ENCODE measurements at regions not wholly inside any gene's neighbourhood (a gene's known extent, or its start where the extent isn't known, plus 50 kb on each side); places are given as distances from the start of the nearest gene placed in this dataset.
"Not testable (repeated sequence)": the region's sequence is repeated elsewhere in the genome, so short reads cannot be mapped to it uniquely, and the experiment has no call there.

DNA sequence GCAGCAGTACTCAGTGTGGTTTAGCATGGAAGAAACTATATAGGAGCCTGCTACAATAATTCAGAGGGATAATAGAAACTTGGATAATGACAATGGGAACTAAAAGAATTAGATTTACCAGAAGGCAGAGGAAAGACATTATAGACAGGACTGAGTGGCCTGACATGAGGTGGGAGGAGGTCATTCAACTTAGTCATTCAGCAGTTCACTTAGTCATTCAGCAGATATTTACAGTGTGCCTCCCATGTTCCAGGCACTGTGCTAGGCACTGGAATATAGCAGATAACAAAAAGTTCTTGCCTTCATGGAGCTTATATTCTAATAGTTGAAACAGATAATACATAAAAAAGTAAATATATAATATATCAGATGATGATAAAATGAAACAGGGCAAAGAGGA, 110.9 kb upstream of the IKBKE start:
- DNase-seq (ENCODE audit: low read depth, low spot score), result not testable (repeated sequence)

DNA sequence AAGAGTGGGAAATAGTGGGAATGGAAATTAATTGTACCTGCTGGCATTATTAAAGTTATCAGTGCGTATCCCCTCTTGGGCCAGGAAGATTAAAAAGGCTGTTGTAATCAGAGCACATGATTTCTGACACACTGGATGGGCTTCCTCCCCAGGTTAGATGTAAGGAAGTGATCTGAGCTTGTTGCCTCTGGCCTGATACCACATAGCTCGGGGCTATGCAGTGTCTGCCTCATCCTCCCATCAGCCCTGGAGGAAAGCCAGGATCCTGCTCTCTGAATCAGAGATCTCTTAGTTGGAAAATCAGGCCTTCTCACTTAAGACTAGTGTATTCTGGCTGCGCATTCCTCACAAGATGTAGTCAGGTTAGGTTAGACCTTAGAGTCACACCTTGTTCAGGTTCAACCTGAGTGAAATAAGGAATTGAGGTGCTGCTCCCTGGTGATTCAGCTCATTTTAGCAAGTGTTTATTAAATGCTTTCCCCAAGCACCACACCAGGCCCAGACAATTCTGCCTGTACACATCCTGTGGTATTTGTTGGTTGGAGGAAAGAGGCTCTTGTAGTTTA, 108.2 kb upstream of the IKBKE start:
- not testable (repeated sequence) for DNase-seq (ENCODE audit: low read depth, low spot score)

DNA sequence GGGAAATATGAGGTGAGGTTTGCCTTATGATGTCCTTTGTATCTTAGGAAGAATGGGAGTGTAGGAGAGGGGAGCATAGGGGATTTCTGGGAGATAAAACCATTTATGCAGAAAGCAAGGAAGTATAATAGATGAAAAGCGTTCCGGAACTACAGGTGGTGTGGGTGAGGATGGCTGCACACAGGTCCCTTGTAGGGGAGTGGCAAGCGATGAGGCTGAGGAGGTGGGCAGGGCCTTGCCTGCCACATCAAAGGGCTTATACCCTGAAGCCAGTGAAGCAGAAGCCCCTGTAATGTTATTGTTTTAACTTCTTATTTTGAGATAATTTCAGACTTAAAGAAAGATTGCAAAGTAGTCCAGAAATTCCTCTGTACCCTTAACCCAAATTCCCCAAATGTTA, 107.3 kb upstream of the IKBKE start:
- DNase-seq (ENCODE audit: low read depth, low spot score), result not testable (repeated sequence)

DNA sequence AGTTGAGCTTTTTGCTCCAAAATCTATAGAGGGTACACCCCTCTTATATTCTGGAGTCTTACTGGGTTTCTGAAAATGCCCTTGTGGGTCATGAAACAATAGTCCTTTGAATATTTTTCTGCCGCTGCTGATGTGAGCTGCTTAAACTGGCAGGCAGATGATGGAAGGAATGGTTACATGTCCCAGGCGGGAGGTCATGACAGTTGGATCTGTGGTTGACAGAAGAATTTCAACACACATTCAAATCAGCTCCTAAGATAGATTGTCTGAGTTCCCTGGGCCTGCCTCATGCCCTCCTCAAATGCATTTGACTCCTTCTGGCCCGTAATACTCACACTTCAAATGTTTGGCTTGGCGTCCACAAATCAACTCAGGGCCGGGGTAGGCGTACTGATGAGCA, 105.0 kb upstream of the IKBKE start:
- DNase-seq (ENCODE audit: low read depth, low spot score), result not testable (repeated sequence)

DNA sequence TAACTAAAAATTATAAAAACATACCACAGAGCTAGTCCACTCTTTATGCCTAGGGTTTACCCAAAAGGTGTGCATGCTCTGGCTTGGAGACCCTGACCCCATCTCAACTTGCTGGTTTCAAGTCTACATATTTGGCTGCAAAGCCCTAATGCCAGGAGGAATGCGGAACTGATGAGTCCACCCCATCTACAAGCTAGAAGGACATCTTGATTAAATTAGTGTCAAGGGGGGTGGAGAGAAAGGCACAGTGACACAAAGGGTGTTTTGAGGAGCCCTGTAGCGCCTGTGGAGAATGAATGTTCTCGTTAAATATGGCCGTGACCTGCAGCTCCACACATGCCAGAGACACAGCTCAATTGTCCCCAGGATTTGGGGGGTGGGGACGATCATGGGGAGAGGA, 104.1 kb upstream of the IKBKE start:
- DNase-seq (ENCODE audit: low read depth, low spot score), result not testable (repeated sequence)

DNA sequence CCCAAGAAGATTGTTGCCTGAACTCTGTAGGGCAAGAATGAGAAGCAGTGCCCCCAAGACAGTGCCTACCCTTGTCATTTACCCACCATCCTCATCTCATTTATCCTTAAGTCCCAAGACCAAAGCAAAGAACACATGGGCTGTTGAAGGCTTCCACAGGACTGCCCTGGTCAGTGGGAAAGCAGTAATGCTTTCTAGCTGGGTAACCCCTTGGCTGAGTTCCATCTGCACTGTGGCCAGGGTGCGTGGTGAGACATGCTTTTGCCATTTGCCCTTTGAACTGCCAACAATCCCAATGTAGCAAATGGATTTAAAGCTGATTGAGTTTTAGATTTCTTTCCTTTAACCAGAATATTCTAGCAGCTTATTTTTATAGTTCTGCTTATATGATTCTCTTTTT, 103.5 kb upstream of the IKBKE start:
- DNase-seq (ENCODE audit: low read depth, low spot score), result not testable (repeated sequence)

DNA sequence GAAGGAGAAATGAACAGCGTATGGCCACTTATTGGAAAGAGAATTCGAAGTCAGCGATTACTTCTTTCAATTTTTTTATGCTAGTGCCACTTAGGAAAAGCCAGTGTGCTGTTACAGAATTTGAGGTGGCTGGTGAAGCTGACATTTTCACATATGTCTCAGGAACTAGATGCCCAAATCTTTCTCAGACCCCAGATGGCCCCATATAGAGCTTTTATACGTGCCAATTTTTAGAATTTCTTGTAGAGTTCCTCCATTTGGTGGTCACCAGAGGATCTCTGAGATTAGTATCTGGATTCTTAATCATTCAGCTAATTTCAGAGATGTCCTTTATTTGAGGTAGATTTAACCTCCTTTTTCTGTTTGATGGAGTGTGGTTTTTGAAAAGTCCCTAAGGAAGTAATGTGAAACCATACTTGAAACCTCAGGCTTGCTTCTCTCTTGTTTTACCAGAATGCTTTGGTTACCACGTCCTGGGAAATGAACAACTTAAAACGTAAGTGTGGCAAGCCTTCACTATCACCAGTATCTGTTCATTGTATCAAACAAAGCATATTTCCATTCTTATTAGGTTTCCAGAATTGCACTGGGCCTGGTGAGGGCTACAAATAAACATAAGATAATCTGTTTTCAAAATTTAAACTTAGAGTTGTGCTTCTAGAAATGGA, 102.2 kb upstream of the IKBKE start:
- not testable (repeated sequence) for DNase-seq (ENCODE audit: low read depth, low spot score)

DNA sequence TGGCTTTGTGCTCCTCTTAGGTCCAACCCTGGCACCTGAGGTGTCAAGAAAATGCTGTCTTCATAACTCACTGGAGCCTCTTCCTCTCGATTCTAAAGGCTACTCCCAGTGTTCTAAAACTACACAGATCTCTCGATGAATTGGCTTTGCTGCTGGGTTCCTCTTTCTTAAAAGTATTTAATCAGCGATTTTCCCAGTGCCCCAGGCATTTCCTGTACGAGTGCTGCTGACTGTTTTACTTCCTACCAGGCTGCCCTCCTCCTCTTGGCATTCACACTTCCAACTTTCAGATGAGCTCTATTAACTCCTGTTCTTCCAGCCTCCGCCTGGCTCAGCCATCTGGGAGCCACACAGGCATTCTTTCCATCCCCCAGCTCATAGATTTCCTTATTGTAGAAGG, 95.6 kb upstream of the IKBKE start:
- not testable (repeated sequence) for DNase-seq (ENCODE audit: low read depth, low spot score)

DNA sequence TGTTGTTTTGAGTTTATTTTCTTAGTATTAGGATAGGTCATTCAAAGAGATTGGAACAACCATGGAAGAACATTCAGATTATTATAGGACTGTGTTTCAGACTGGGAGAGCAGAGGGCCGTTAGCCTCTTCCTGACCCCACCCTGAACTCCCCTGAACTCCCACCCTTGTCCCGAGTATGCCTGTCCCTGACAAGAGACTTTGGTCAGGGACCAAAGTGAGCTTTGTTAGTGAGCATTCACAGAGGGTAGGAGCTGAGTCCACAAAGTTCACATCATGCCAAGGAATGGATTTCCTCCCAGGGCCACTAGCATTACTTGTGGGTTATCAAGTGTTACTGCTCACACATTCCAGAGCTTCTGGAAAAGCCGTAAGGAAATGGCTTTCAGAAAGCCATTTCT, 94.7 kb upstream of the IKBKE start:
- not testable (repeated sequence) for DNase-seq (ENCODE audit: low read depth, low spot score)

DNA sequence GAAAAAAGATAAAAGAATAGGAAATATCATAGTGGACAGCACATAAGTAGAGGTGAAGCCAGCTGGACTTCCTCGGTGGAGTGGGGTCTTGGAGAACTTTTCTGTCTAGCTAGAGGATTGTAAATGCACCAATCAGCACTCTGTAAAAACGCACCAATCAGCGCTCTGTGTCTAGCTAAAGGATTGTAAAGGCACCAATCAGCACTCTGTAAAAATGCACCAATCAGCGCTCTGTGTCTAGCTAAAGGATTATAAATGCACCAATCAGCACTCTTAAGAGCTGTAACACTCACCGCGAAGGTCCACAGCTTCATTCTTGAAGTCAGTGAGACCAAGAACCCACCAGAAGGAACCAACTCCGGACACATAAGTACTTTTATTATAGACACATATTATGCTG, 91.8 kb upstream of the IKBKE start:
- not testable (repeated sequence) for DNase-seq (ENCODE audit: low read depth, low spot score)

DNA sequence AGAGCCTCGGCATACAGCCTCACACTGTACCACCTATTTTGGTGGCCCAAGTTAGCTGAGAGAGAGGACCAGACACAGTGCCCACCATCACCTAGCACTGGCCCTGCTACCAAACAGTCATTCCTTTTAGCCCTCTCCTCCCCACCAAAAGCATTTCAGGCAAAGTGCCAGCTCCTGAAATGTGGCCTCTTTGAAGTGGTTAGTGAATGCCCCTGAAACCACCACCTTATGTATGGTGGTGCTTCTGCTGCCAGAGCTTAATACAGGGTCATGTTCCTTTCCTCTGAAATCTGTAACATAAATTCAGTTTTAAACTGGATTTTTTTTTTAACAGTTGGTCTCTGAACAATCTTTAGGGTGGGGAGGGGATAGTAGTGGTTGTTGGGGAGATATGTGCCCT, 91.0 kb upstream of the IKBKE start:
- DNase-seq (ENCODE audit: low read depth, low spot score), result not testable (repeated sequence)

DNA sequence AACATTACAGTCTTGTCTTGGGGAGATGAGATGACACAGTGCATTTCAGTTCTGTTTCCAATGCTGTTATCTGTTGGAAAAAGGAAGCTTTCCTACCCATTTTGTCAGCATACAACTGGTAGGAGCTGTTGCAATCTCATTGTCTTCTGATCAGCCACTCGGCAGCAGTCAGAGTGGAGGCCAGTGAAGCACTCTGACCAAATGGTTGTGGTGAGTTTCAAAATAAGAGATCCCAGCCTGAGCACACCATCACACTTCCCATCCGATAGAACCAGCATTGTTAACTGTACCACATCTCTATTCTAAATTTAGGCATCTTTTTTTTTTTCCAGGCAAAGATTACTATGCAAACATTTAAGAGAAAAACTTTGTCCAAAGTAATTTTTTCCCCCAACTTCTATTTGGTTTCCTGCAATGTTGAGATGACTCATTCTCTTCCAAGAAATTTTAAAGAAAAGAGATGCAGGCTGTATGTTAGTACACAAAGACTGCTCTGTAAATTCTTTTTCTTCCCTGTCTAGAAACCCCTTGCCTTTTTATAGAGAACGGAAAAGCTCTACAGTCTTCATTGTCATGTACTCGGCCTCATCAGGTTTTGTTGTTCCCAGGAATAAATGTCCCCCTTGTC, 90.0 kb upstream of the IKBKE start:
- DNase-seq (ENCODE audit: low read depth, low spot score), result not testable (repeated sequence)

DNA sequence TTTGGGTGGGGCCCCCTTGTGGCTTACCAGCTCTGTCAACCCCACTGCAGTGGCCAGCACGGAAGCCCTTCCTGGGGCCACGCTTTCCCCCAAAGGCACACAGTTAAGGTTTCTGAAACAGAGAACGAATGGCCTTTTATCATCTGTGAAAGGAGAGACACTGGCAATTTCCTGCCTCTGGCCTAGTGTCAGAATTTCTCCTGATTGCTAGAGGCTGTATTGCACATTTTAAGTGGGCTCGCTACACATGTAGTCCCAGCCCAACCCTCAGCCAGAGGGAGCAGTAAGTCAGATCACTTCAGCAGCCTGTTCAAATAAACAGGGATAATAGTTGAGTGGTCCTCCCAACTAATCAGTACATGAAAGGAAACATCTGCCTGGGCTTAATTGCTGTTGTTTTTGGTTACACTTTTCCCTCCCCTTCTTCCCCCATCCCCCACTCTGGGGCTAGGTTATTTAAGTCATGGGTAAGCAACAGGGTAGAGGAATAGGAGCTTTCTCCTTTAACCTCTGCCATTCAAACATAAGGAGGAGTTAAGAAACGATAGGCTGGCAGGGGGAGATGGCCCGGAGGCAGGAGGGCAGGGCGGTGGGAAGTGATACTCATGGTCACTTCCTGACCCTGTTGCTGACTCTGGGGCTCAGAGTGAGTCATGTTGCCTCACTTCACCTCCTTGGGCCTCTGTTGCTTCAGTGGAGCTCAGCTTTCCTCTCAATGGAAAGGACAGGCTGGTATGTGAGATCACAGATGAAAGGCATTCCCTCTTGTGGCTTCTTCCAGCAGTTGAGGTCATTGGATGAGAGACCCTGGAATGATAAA, 89.3 kb upstream of the IKBKE start:
- DNase-seq (ENCODE audit: low read depth, low spot score), result not testable (repeated sequence)

DNA sequence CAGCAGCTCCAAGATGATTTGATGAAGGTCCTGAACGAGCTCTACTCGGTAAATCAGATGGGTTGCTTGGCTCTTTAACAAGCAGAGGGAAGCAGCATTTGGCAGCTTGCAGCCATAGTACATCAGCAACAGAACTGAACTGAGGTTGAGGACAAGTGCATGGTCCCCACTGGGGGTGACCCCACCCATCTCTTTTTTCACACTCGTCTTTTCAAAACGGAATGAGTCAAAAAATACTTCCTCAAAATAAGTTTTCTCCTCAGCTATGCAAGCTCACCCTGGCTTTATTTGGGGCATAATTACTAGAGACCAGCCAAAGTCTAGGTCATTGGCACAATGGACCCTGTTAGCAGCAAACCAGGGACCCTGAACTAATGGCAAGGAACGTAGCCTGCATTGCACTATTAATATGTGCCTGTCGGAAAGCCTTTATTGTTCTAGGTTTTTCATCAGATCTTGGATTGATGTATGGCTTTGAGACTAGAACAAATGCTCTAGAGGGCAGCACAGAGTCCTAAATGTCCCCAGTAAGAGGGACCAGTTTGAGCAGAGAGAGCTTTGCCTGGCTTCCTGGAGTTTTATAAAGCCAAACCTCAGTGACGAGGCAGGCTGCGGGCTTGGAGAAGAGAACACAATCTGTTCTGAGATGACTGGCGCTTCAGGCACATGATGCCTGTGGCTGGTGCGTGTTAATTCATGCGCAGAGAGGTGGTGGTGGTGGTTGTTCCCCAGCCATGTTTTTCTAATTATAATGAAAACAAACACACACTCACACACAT, 86.1 kb upstream of the IKBKE start:
- DNase-seq (ENCODE audit: low read depth, low spot score), result not testable (repeated sequence)

DNA sequence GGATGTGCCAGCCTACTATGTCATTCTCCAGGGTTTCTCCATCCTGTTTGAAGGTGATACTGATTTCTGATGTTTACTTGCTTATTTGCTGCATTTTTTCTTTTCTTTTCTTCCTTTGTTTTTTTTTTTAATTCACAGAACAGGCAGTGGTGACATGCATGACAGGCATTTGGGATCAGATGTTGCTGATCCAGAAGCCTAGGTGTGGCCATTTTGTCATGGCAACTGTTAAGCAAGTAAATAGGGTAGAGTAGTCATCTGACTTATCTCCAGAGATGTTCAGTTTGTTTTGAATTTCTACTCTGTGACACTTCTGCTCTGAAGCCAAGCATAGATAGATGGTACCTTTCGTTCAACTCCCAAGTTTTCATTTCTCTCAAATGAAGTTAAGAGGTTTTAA, 85.4 kb upstream of the IKBKE start:
- DNase-seq (ENCODE audit: low read depth, low spot score), result not testable (repeated sequence)

DNA sequence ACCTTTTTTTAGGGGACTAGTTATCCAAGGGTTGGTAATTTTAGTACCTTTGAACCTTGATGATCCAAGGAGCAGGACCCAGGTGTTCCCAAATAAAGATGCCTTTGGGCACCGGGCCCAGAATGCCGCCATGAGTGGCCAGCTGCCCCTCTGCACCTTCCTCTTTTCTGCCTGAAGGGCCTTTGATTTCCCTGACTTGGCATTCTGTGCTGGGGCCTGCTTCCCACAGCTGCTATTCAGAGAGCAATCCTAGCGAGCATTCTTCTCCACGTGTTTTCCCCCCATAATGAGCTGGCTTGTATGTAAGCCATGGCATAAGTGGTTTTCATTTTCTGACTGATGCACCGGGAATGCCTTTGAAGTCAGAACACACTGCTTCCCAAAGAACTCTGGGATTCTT, 82.6 kb upstream of the IKBKE start:
- DNase-seq (ENCODE audit: low read depth, low spot score), result not testable (repeated sequence)

DNA sequence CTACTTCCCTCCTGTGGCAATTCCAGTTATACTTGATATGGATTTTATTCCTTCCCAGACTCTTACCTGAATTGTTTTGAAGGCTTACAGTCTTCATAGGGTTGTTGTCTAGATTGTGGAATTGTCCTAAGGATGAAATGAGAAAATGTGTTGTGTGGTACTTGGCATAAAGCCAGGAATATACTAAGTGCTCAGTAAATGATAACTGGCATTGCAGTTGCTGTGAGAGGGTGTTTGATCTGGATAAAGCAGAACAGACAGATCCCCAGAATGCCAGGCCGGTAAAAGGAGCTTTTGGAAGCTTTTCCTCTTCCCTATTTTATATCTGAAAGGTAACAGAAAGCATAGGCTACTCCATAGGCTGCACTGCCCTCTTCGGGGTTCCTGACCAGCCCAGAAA, 78.4 kb upstream of the IKBKE start:
- DNase-seq (ENCODE audit: low read depth, low spot score), result not testable (repeated sequence)

DNA sequence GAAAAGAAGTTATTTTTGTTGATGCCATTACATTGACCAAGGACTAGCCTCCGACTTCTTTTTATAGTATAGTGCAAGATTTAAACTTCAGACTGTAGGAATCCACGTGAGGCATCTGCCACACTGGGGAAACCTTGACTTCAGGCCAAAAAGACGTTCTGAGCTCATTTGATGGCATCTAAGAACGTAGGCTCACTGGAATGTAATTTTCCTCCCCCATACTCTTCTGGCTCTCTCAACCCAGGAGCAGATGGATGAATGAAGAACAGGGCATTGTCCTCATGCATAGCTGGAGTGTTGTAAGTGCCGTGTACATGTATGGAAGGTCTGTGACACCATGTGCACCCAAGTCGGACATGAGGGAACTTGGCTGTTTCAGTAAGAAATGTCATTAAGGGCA, 72.8 kb upstream of the IKBKE start:
- not testable (repeated sequence) for DNase-seq (ENCODE audit: low read depth, low spot score)

DNA sequence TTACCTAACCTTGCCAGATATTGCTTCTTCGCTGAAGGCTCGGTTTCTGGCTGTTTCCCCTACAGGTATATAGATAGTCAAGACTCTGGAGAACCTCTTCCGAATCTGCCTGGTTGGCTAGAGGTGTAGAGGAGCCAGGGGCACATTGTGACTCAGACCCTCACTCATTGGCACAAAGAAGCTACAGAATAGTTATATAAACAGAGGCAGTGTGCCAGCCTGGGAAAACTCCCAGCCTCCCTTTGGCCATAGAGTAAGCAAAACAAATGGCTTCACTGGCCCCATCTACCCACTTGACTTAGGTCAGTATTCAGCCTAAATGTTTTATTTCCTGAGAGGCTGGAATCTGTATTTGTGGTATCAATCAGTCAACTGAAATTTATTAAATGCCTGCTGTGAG, 72.0 kb upstream of the IKBKE start:
- DNase-seq (ENCODE audit: low read depth, low spot score), result not testable (repeated sequence)

DNA sequence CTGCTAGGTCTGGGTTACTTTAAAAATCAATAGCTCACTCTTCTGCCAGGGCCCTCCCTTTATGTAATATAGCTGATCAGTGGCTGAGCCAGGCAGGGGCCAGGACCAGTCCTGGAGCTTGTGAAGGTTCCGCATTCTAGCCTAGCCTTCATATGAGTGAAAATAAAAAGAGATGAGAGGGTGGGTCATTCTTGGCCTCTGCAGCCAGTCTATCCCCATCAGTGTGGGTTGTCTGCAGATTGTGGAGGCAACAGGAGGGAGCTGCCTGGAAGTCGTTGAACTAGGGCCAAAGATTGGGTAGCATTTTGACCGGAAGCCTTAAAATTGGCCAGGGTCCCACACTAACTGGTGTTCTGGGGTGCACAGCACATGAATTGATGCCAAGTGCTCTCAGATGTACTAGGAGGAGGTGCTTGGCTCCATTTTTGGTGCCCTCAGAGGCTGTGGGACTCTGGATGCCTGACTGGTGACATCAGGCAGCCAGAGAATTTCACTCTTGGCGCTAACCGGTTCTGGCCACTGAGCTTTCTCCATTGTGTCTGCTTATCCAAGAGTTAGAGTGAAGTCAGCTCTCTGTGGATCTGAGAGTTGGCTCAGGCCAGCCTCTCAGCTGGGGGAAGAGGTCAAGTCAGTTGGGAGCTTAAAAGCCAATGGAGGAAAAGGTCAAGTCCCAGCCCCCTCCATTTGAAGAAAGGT, 66.5 kb upstream of the IKBKE start:
- DNase-seq (ENCODE audit: low read depth, low spot score), result not testable (repeated sequence)
